ENCODE measurements at regions not wholly inside any gene's neighbourhood (a gene's known extent, or its start where the extent isn't known, plus 50 kb on each side); places are given as distances from the start of the nearest gene placed in this dataset.

DNA sequence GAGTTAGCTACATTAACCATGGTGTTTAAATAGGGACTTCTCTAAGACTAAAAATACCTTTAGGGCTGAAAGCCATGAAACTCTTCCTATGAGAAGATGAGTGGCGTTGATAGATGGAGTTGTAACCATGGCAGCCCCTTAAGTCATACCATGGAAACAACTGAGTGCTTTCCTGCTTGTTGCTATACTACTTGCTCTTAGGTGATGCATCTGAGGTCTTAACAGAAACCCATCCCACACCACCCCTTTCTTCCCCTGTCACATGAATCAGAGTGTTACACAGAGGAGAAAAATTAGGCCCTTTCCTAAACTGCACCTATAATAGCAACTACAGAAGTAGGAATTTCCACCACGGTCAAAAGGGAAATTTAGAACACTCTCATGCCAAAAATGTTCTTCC lies 64.3 kb upstream of the ZC3H12C start:
- TF ChIP-seq, protein P1, sequence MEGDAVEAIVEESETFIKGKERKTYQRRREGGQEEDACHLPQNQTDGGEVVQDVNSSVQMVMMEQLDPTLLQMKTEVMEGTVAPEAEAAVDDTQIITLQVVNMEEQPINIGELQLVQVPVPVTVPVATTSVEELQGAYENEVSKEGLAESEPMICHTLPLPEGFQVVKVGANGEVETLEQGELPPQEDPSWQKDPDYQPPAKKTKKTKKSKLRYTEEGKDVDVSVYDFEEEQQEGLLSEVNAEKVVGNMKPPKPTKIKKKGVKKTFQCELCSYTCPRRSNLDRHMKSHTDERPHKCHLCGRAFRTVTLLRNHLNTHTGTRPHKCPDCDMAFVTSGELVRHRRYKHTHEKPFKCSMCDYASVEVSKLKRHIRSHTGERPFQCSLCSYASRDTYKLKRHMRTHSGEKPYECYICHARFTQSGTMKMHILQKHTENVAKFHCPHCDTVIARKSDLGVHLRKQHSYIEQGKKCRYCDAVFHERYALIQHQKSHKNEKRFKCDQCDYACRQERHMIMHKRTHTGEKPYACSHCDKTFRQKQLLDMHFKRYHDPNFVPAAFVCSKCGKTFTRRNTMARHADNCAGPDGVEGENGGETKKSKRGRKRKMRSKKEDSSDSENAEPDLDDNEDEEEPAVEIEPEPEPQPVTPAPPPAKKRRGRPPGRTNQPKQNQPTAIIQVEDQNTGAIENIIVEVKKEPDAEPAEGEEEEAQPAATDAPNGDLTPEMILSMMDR (conservative IDR thresholded peaks at IDR 0.05), result no peak
- no peak for TF ChIP-seq ZFX (IDR thresholded peaks at IDR 0.05)

Measured in C4-2B (cell line).